WTC11 (cell line): ENCODE measurements at regions not wholly inside any gene's neighbourhood (a gene's known extent, or its start where the extent isn't known, plus 50 kb on each side); places are given as distances from the start of the nearest gene placed in this dataset.

ENCODE experiments used
- ATAC-seq: fragments of 200-7000 bp; cut with Tn5 transposase; 2 replicates; pipeline ENCODE4 v1.10.0; 2021; ENCODE audit warnings: mild to moderate bottlenecking, moderate library complexity
- CTCF ChIA-PET: fragments of 300-600 bp; sonication (Branson Sonifier 250); formaldehyde crosslinking; loops from one replicate; lab custom pipeline; 2021; ENCODE audit warnings: antibody characterized with exemption; lab: Charles Lee
- POLR2A ChIA-PET: fragments of 350-600 bp; sonication (Branson Sonifier 250); formaldehyde crosslinking; loops from one replicate; lab custom pipeline; 2021; ENCODE audit warnings: antibody characterized with exemption; lab: Charles Lee
- DNase-seq: peaks from one replicate; pipeline ENCODE4 v3.0.0; 2021; ENCODE audit warnings: low spot score
- H3K27ac Mint-ChIP-seq: 2 replicates; pipeline ENCODE4 v1.8.0; 2021; ENCODE audit warnings: mixed read lengths
- H3K27me3 Mint-ChIP-seq: 2 replicates; pipeline ENCODE4 v1.8.0; 2021; ENCODE audit warnings: low read depth, mild to moderate bottlenecking, moderate library complexity, mixed read lengths
- H3K36me3 Mint-ChIP-seq: 2 replicates; pipeline ENCODE4 v1.8.0; 2021; ENCODE audit warnings: mixed read lengths
- H3K4me1 Mint-ChIP-seq: 2 replicates; pipeline ENCODE4 v1.8.0; 2022; ENCODE audit warnings: mixed read lengths
- H3K4me3 Mint-ChIP-seq: 2 replicates; pipeline ENCODE4 v1.8.0; 2021; ENCODE audit warnings: mild to moderate bottlenecking, moderate library complexity, mixed read lengths
- H3K9me3 Mint-ChIP-seq: 2 replicates; pipeline ENCODE4 v1.8.0; 2021; ENCODE audit warnings: mixed read lengths
- ATF2 ChIP-seq: sonication (generic); formaldehyde crosslinking; IDR thresholded peaks from 2 replicates; pipeline ENCODE4 v1.8.1; 2022; ENCODE audit warnings: low read depth, missing genetic modification reagents, borderline replicate concordance
- ATF6 ChIP-seq: sonication (generic); formaldehyde crosslinking; IDR thresholded peaks from 2 replicates; pipeline ENCODE4 v1.8.1; 2023; ENCODE audit warnings: mild to moderate bottlenecking, missing genetic modification reagents
- CBFB ChIP-seq: sonication (generic); formaldehyde crosslinking; IDR thresholded peaks from 2 replicates; pipeline ENCODE4 v1.8.1; 2022; ENCODE audit warnings: mild to moderate bottlenecking, low read depth, missing genetic modification reagents
- CTCF ChIP-seq: fragments of 200-600 bp; IDR thresholded peaks from 2 replicates; pipeline ENCODE4 v1.8.0; 2022; ENCODE audit warnings: antibody characterized with exemption
- ERG ChIP-seq: fragments of 250-450 bp; sonication (Bioruptor Pico); IDR thresholded peaks from 2 replicates; pipeline ENCODE4 v1.8.0; 2021; ENCODE audit warnings: mild to moderate bottlenecking
- FOXJ3 ChIP-seq: sonication (generic); formaldehyde crosslinking; IDR thresholded peaks from 2 replicates; pipeline ENCODE4 v1.9.0; 2021; ENCODE audit warnings: missing genetic modification reagents, mild to moderate bottlenecking, borderline replicate concordance
- FOXK1 ChIP-seq: sonication (generic); formaldehyde crosslinking; IDR thresholded peaks from 2 replicates; pipeline ENCODE4 v1.8.0; 2022; ENCODE audit warnings: mild to moderate bottlenecking, moderate library complexity, missing genetic modification reagents
- GTF2I ChIP-seq: fragments of 250-450 bp; sonication (Bioruptor Pico); conservative IDR thresholded peaks from 2 replicates; pipeline ENCODE4 v1.4.0; 2021; ENCODE audit warnings: mild to moderate bottlenecking
- HMGA2 ChIP-seq: fragments of 250-450 bp; sonication (Bioruptor Pico); IDR thresholded peaks from 2 replicates; pipeline ENCODE4 v1.4.0; 2021; ENCODE audit warnings: mild to moderate bottlenecking, moderate library complexity
- IRF2 ChIP-seq: sonication (generic); formaldehyde crosslinking; IDR thresholded peaks from 2 replicates; pipeline ENCODE4 v1.8.0; 2022; ENCODE audit warnings: low read depth, missing genetic modification reagents, borderline replicate concordance
- NR3C1 ChIP-seq: sonication (generic); formaldehyde crosslinking; conservative IDR thresholded peaks from 2 replicates; pipeline ENCODE4 v1.8.1; 2023; ENCODE audit warnings: low read depth, mild to moderate bottlenecking, missing genetic modification reagents
- SP1 ChIP-seq: sonication (generic); formaldehyde crosslinking; conservative IDR thresholded peaks from 2 replicates; pipeline ENCODE4 v1.8.1; 2022; ENCODE audit warnings: missing genetic modification reagents
- ZMAT4 ChIP-seq: fragments of 250-450 bp; sonication (Bioruptor Pico); IDR thresholded peaks from 2 replicates; pipeline ENCODE4 v1.9.0; 2021; ENCODE audit warnings: mild to moderate bottlenecking
- ZNF138 ChIP-seq: sonication (generic); formaldehyde crosslinking; conservative IDR thresholded peaks from 2 replicates; pipeline ENCODE4 v1.8.1; 2022; ENCODE audit warnings: mild to moderate bottlenecking, moderate library complexity, missing genetic modification reagents
- ZNF219 ChIP-seq: sonication (generic); formaldehyde crosslinking; IDR thresholded peaks from 2 replicates; pipeline ENCODE4 v1.8.0; 2023; ENCODE audit warnings: missing genetic modification reagents, mild to moderate bottlenecking, borderline replicate concordance
- ZNF317 ChIP-seq: sonication (generic); formaldehyde crosslinking; IDR thresholded peaks from 2 replicates; pipeline ENCODE4 v1.8.1; 2023; ENCODE audit warnings: low read depth, mild to moderate bottlenecking, moderate library complexity, missing genetic modification reagents, borderline replicate concordance
- TF ChIP-seq, protein P1 (sequence below): sonication (generic); formaldehyde crosslinking; IDR thresholded peaks from 2 replicates; pipeline ENCODE4 v1.8.0; 2022; ENCODE audit warnings: mild to moderate bottlenecking, missing genetic modification reagents
- TF ChIP-seq, protein P2 (sequence below): sonication (generic); formaldehyde crosslinking; IDR thresholded peaks from 2 replicates; pipeline ENCODE4 v1.8.1; 2023; ENCODE audit warnings: mild to moderate bottlenecking, missing genetic modification reagents
- TF ChIP-seq, protein P3 (sequence below): sonication (generic); formaldehyde crosslinking; IDR thresholded peaks from 2 replicates; pipeline ENCODE4 v1.8.0; 2023; ENCODE audit warnings: missing genetic modification reagents

- Mint-ChIP-seq H3K27me3 (no peaks in the 10 kb centered on the region; the same call in 1 of the 2 replicates), H3K9me3 (peaks cover 28% of the 10 kb centered on the region), H3K27ac (no peak overlapping the region), H3K36me3 (peaks cover 26% of the 10 kb centered on the region), H3K4me1 (peaks cover 38% of the 10 kb centered on the region), H3K4me3 (no peak overlapping the region)
- ChIA-PET CTCF (interaction anchor here (0.6 kb wide), 1 partner anchor 351 kb away, joined by 4 read pairs; no protein-coding TSS in a partner anchor), POLR2A (no interaction called here)
- TF ChIP-seq FOXJ3 (CRISPR knock-in tag) (no peak), GTF2I (CRISPR knock-in tag) (no peak), CTCF (no peak), IRF2 (CRISPR knock-in tag) (no peak), ATF2 (CRISPR knock-in tag) (no peak), ZNF219 (CRISPR knock-in tag) (no peak), HMGA2 (CRISPR knock-in tag) (no peak), SP1 (CRISPR knock-in tag) (no peak), ZNF317 (CRISPR knock-in tag) (no peak), NR3C1 (CRISPR knock-in tag) (no peak), ERG (no peak), ZNF138 (CRISPR knock-in tag) (no peak), ATF6 (CRISPR knock-in tag) (no peak), CBFB (CRISPR knock-in tag) (no peak), ZMAT4 (CRISPR knock-in tag) (no peak), FOXK1 (CRISPR knock-in tag) (no peak)
- TF ChIP-seq, protein P1, sequence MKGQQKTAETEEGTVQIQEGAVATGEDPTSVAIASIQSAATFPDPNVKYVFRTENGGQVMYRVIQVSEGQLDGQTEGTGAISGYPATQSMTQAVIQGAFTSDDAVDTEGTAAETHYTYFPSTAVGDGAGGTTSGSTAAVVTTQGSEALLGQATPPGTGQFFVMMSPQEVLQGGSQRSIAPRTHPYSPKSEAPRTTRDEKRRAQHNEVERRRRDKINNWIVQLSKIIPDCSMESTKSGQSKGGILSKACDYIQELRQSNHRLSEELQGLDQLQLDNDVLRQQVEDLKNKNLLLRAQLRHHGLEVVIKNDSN (CRISPR knock-in tag), result no peak
- TF ChIP-seq, protein P2, sequence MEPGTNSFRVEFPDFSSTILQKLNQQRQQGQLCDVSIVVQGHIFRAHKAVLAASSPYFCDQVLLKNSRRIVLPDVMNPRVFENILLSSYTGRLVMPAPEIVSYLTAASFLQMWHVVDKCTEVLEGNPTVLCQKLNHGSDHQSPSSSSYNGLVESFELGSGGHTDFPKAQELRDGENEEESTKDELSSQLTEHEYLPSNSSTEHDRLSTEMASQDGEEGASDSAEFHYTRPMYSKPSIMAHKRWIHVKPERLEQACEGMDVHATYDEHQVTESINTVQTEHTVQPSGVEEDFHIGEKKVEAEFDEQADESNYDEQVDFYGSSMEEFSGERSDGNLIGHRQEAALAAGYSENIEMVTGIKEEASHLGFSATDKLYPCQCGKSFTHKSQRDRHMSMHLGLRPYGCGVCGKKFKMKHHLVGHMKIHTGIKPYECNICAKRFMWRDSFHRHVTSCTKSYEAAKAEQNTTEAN (CRISPR knock-in tag), result no peak
- TF ChIP-seq, protein P3, sequence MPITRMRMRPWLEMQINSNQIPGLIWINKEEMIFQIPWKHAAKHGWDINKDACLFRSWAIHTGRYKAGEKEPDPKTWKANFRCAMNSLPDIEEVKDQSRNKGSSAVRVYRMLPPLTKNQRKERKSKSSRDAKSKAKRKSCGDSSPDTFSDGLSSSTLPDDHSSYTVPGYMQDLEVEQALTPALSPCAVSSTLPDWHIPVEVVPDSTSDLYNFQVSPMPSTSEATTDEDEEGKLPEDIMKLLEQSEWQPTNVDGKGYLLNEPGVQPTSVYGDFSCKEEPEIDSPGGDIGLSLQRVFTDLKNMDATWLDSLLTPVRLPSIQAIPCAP (CRISPR knock-in tag), result no peak
- no peak for DNase-seq
- ATAC-seq, result no peak
These were observed 175.2 kb upstream of the SPATS2L start for GRCh38 chr2:200131307-200131706.
